ENCODE measurements at regions not wholly inside any gene's neighbourhood (a gene's known extent, or its start where the extent isn't known, plus 50 kb on each side); places are given as distances from the start of the nearest gene placed in this dataset.

DNA sequence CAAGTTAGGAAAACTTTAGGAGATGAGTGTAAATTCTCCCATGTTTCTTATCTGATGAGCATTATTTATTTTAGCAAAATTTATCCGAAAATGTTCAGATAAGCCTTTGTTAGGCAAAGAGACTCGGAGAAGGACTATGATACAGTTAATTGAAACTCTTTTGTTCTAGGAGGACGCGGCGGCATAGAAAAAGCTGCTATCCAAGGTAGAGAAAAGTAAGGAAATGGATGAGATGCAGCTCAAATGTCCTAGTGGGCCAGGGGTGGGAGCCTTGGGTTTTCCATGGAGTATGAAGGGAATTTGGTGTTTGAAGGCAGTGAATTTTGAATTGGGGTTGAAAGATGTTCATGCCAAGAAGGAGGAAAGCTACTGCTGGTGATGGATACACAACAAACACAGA lies 1504.5 kb downstream of the AACS start:
- TF ChIP-seq CREB1 (IDR thresholded peaks at IDR 0.05; ENCODE audit: low read depth) = no peak
- no peak for TF ChIP-seq EP300 (IDR thresholded peaks at IDR 0.05; ENCODE audit: borderline replicate concordance)
- no peak for TF ChIP-seq FOXM1 (IDR thresholded peaks at IDR 0.05; ENCODE audit: borderline replicate concordance, low read depth)
- TF ChIP-seq RAD21 (IDR thresholded peaks at IDR 0.05; ENCODE audit: low read depth) = no peak
- TF ChIP-seq YY1 (IDR thresholded peaks at IDR 0.05; ENCODE audit: low read depth) = no peak
- TF ChIP-seq CEBPB (IDR thresholded peaks at IDR 0.05) = no peak
- TF ChIP-seq, protein P1, sequence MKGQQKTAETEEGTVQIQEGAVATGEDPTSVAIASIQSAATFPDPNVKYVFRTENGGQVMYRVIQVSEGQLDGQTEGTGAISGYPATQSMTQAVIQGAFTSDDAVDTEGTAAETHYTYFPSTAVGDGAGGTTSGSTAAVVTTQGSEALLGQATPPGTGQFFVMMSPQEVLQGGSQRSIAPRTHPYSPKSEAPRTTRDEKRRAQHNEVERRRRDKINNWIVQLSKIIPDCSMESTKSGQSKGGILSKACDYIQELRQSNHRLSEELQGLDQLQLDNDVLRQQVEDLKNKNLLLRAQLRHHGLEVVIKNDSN (IDR thresholded peaks at IDR 0.05) = no peak
- TF ChIP-seq ZBTB7A (IDR thresholded peaks at IDR 0.05; ENCODE audit: low read depth) = no peak
- TF ChIP-seq TEAD4 (IDR thresholded peaks at IDR 0.05) = no peak
- TF ChIP-seq TAF1 (IDR thresholded peaks at IDR 0.05; ENCODE audit: low read depth) = no peak
- TF ChIP-seq EGR1 (IDR thresholded peaks at IDR 0.05) = no peak
- TF ChIP-seq, protein P2, sequence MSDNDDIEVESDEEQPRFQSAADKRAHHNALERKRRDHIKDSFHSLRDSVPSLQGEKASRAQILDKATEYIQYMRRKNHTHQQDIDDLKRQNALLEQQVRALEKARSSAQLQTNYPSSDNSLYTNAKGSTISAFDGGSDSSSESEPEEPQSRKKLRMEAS (IDR thresholded peaks at IDR 0.05) = no peak
- no peak for TF ChIP-seq REST (IDR thresholded peaks at IDR 0.05; ENCODE audit: low read depth)
- no peak for TF ChIP-seq NFIC (IDR thresholded peaks at IDR 0.05)
- no peak for TF ChIP-seq TCF12 (IDR thresholded peaks at IDR 0.05; ENCODE audit: low read depth)

DNA sequence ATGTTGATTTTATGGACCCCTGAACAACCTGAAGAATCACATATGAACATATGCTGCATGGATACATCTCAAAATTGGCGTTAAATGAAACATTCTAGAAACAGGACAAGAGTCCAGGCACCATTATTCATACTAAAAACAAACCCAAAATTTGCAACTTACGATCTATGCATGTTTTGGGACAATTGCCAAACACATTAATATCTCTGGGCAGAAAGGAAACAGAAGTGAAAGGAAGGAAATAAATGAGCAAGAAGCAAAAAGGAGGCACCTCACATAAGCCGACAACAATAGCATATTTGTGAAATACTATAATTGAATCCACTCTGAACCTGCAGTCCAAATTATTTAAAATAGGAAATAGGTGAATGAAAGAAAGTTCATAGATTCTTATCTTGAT lies 1505.3 kb downstream of the AACS start:
- TF ChIP-seq RAD21 (IDR thresholded peaks at IDR 0.05; ENCODE audit: low read depth) = no peak
- no peak for TF ChIP-seq CREB1 (IDR thresholded peaks at IDR 0.05; ENCODE audit: low read depth)
- no peak for TF ChIP-seq TCF12 (IDR thresholded peaks at IDR 0.05; ENCODE audit: low read depth)
- TF ChIP-seq EP300 (IDR thresholded peaks at IDR 0.05; ENCODE audit: borderline replicate concordance) = no peak
- TF ChIP-seq, protein P2 (IDR thresholded peaks at IDR 0.05) = no peak
- TF ChIP-seq EGR1 (IDR thresholded peaks at IDR 0.05) = no peak
- TF ChIP-seq YY1 (IDR thresholded peaks at IDR 0.05; ENCODE audit: low read depth) = no peak
- TF ChIP-seq ZBTB7A (IDR thresholded peaks at IDR 0.05; ENCODE audit: low read depth) = no peak
- TF ChIP-seq TEAD4 (IDR thresholded peaks at IDR 0.05) = no peak
- no peak for TF ChIP-seq CEBPB (IDR thresholded peaks at IDR 0.05)
- no peak for TF ChIP-seq TAF1 (IDR thresholded peaks at IDR 0.05; ENCODE audit: low read depth)
- TF ChIP-seq NFIC (IDR thresholded peaks at IDR 0.05) = no peak
- TF ChIP-seq, protein P1 (IDR thresholded peaks at IDR 0.05) = no peak
- no peak for TF ChIP-seq REST (IDR thresholded peaks at IDR 0.05; ENCODE audit: low read depth)
- no peak for TF ChIP-seq FOXM1 (IDR thresholded peaks at IDR 0.05; ENCODE audit: borderline replicate concordance, low read depth)

GRCh38 chr12:126572170-126572569 lies 1506.9 kb downstream of the AACS start:
- no peak for TF ChIP-seq ZBTB7A (IDR thresholded peaks at IDR 0.05; ENCODE audit: low read depth)
- TF ChIP-seq TCF12 (IDR thresholded peaks at IDR 0.05; ENCODE audit: low read depth) = no peak

DNA sequence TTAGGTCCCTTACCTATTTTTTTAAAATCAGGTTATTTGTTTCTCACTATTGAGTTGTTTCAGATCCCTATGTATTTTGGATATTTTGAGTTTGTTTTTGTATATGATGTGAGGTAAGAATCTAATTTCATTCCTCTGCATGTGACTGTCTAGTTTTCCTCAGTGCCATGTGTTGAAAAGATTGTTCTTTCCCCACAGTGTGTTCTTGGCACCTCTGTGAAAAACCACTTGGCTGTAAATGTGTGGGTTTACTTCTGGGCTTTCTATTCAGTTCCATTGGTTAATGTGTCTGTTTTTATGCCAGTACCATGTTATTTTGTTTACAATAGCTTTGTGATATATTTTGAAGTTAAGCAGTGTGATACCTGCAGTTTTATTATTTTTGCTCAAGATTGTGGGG lies 1516.4 kb downstream of the AACS start:
- TF ChIP-seq TCF12 (IDR thresholded peaks at IDR 0.05; ENCODE audit: low read depth) (no peak), YY1 (IDR thresholded peaks at IDR 0.05; ENCODE audit: low read depth) (no peak), EGR1 (IDR thresholded peaks at IDR 0.05) (no peak), ZBTB7A (IDR thresholded peaks at IDR 0.05; ENCODE audit: low read depth) (no peak), NFIC (IDR thresholded peaks at IDR 0.05) (no peak), CREB1 (IDR thresholded peaks at IDR 0.05; ENCODE audit: low read depth) (no peak), TEAD4 (IDR thresholded peaks at IDR 0.05) (no peak), REST (IDR thresholded peaks at IDR 0.05; ENCODE audit: low read depth) (no peak), TAF1 (IDR thresholded peaks at IDR 0.05; ENCODE audit: low read depth) (no peak), RAD21 (IDR thresholded peaks at IDR 0.05; ENCODE audit: low read depth) (no peak), EP300 (IDR thresholded peaks at IDR 0.05; ENCODE audit: borderline replicate concordance) (no peak), FOXM1 (IDR thresholded peaks at IDR 0.05; ENCODE audit: borderline replicate concordance, low read depth) (no peak), CEBPB (IDR thresholded peaks at IDR 0.05) (no peak)
- TF ChIP-seq, protein P2 (IDR thresholded peaks at IDR 0.05) = no peak
- TF ChIP-seq, protein P1 (IDR thresholded peaks at IDR 0.05) = no peak
